HG02759 (cell line): ENCODE measurements at regions not wholly inside any gene's neighbourhood (a gene's known extent, or its start where the extent isn't known, plus 50 kb on each side); places are given as distances from the start of the nearest gene placed in this dataset.

Experiments used
- ATAC-seq: cut with Tn5 transposase; IDR thresholded peaks from one replicate; pipeline ENCODE4 v1.9.1; 2021; ENCODE audit warnings: mild to moderate bottlenecking, moderate library complexity; ENCODE audit not compliant: unreplicated experiment

DNA sequence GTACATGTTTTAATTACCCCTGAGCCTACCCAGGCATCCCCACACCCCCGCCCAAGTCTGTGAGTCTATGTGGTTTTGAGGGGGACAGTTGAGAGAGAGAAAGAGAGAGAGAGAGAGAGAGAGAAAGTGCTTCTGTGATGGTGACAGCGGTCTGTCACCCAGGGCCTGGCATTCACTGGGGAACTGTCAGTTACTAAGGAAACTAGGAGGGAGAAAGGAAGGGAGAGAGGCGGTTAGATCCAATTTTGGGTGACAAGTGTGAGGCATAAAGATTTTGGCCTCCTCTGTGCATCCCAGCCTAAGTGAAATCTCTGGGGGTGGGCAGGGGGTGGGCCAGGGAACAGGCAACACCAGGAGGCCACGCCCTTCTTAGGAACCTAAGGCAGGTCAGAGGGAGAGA, 498.3 kb downstream of the BUD13 start:
- no peak for ATAC-seq

DNA sequence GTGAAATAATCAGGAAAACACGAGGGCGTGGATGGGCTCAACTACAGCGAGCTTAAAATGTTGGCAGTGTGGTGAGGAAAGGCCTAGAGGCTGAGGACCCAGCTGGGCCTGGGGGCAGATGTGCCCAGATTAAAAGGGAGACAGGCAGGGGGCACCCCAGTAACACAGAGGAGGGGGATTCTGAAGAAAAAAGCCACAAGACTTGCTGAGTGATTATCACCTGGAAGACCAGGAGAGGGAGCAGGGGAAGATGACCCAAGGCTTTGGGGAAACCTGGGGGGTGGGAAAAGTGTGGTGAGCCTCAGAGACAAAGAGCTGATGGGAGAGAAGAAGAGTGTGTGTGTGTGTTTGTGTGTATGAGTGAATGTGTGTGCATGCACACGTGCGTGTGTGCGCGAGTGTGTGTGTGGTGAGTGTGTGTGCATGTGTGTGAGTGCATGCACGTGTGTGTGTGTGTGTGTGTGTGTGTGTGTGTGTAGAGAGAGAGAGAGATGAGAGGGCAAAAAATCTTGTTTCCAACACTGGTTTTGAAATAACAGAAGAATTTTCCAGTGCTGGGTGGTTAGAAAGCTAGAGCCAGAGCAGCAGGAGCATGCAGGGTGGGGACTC, 500.5 kb downstream of the BUD13 start:
- ATAC-seq = no peak

DNA sequence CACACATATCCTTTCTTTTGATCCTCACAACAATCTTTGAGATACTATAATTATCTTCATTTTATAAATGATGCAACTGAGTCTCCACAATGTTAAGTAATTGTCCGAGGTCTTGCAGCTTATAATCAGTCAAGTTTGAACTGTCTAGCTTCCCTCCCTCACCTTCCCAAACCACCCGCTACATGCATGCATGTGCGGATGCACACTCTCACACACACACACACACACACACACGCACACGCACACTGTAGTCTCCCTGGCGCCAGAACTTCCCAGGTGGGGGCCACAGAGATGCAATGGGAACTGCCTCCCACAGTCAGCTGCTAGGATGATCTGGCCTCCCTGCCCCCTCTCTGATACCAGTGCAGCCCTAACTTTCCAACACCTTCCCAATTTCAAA, 501.3 kb downstream of the BUD13 start:
- no peak for ATAC-seq

DNA sequence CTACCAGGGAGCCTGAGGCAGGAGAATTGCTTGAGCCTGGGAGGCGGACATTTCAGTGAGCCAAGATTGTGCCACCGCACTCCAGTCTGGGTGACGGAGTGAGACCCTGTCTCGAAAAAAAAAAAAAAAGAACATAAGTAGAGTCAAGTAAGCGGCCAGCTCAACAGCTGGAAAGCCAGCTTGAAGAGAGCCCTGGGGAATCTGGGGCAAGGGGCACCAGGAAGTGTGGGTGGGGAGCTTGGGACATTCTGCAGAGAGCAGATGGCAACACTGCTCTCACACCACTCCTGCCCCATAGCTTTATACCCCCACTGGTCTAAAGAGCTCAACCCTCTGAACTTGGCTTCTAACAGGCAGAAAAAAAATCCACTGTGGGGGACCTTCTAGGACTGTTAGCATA, 505.6 kb downstream of the BUD13 start:
- ATAC-seq = no peak

DNA sequence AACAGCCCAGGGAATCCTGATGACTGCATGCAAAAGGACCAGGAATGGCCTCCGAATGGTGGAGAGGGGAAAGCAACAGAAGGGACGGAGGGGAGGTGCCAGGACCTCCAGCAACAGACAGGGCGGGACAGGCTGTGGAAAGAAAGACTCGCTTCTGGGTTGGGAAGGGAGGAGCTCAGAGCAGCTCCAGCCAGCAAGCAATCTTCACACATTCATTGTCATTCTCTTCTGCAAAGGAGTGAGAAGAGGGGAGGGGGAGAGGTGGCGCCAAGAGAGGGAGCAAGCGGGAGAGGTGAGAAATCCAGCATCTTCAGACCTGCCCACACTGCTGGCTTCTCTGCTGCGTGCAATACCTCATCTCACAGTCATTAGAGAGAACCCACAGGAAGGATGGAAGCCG, 509.0 kb downstream of the BUD13 start:
- no peak for ATAC-seq

DNA sequence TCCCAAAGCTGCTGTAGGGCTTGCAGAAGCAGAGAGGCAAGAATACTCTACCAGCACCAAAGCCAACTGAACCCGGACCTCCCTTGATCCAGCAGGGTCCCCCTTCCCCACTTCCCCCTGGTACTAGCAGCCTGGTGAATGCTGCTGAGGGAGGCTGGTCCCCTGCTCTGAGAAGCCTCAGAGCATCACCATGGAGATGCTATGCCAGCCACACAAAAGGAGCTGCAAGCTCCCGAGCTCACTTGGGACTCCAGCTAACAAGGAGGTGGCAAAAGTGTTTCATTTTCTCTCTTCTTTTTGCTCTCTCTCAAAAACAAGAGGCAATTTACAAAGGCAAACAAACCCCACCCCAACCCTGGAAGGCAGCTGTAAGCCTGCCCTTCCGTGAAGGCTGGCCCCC, 509.8 kb downstream of the BUD13 start:
- no peak for ATAC-seq

DNA sequence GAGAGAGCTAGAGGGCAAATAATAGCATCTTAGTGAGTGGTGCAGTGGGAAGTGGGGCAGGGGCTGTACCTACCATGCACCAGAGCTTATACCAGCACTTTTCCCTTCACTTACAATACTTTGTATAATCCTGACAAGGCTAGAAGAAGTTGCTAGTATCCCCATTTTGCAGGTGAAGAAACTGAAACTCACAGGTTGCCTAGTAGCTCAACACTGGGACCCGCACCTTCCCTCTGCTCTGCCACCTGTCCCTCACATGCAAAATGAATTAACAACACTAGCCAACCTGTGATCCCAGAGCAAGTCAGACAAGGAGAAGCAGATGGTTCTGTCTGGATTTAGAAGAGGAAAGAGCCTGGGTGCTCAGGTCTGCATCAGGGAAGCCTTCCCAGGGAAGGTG, 510.4 kb downstream of the BUD13 start:
- ATAC-seq = no peak

DNA sequence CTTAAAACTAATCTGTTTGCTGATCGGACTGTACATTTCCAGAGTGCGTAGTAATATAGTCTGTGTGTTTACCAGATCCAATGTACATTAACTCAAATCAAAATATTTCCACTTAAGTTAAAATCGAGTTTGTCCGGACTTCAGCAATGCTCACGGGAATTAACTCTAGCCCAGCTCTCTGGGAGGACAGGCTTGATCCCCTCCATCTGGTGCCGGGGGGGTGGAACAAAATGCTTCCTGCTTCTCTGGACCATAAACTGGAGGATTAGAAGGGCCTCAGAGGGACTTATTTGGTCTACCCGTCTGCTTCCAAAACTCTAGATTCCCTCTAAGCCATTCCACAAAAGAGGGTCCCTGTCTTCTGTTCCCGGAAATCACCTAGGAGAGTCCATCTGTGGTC, 511.2 kb downstream of the BUD13 start:
- ATAC-seq = no peak

DNA sequence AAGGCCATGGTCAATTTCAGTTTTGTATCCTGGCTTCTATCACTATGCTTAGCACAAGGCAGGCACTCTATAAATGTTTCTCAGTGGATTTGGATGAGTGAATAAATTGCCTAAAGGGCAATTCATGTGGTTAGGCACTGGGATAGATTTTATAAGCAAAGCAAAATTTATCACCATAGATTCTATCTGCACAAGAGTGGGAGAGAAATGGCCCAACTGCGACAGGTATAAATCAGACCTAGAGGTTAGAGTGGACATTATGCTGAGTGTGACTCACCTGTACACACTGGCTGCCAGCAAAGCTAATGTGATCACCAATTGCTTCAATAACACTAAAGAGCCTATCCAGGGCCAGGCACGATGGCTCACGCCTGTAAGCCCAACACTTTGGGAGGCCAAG, 514.0 kb downstream of the BUD13 start:
- no peak for ATAC-seq

DNA sequence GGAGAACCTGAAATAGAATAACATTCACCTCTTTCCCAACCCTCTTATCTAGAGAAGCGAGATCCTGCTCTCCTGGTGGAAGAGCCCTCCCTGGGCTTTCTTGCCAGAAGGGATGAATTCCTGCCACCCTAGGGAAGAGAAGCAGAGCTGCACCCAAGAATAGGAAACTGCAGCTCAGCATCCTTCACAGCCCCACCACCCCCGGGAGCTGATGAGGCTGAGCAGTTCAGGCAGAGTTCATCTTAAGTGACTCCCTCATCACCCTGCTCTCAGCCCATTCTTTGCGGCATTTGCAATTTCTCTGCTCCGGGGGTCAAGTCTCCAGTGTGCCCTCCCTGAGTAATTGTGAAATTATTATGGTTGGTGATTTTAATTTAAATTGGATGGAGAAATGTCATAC, 514.9 kb downstream of the BUD13 start:
- ATAC-seq = no peak

DNA sequence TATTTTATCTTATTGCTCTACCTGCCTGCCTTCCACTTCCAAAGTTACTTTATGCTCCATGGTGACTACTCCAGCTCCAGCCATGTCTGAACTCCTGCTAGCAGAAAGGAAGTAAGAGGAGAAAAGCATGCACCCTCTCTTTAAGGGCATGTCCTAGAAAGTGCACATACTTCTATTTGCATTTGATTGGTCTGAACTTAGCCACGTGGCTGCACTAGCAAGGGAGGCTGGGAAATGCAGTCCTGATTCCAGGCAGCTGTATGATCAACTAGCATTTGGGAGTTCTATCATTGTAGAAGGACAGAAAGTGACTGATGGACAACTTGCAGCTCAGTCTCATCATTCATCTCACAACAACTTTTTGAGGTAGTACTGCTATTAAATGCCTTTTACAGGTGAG, 515.7 kb downstream of the BUD13 start:
- ATAC-seq = no peak

DNA sequence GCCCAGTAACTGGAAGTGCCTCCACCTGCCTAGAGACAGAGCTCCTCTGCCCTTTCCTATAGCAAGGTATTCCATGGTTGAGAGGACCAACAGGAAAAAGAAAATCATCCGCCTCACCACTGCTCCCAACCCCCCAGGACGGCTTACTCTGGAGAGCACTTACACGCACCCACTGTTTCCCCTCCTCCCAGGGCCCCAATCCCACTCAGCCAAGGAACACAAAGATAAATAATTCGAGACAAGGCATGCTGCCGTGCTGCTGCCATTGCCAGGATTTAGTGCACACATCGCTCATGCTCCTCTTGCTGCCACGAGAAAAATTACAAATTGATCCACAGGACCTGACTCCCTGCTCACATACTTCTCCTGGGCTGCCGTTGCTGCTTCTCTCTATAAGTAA, 516.6 kb downstream of the BUD13 start:
- ATAC-seq = no peak

DNA sequence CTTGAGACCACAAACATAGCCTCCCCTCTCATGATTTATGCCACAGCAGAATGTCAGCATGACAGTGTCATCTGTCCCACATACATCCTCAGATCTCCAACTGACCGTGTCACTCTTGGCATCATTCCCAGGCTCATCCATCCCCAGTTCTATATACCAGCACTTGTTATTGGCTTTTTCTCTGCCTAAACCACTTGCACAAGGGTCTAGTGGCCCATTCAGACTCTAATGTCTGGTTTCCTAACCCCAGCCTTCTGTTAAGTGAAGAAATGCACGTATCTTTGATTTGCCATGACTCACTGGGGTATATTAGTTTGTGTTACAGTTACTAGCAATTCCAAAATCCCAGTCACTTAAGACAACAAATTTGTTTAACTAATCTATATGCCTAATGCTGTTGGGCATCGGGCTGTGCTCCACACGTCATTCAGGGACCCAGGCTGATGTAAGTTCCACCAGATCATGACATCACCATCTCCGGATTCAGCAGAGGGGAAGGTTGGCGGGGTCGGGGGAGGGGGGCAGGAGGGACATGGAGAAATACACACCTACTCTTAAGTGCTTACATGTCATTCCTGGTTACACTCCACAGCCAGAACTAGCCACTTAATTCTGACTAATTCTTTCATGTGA, 517.4 kb downstream of the BUD13 start:
- no peak for ATAC-seq

DNA sequence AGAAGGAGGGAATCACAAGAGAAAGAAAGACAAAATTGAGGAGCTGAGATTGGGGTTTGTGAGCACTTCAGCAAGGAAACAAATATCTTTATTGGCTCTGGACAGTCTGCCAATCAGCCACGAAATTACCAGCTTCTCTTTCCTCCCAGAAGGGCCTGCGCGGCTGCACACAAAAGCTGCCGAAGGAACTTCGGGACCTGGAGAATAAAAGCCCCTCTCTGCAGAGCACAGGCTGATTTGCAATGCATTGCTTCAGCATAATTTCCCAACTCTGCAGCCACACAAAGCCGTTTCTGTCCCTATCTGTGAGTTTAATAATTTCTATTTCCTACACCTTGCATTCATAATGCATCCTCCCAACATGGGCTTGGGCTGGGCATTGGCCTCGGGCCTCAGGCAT, 522.6 kb downstream of the BUD13 start:
- no peak for ATAC-seq

DNA sequence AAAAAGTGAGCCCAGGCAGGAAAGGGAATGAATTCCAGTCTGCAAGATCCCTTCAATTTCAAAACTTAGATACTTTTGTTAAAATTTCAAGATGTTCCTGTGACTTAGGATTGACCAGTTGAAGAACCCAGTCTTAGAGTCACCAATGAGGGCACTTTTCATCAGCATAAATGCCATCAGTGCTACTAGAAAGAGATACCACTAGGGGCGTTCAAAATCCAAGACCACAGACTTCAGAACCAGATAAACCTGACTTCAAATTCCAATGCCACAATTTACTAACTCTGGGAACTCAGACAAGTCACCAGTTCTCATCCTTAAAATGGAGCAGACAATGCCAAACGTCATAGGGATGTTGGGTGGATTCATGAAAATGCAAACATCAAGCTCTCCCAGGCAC, 523.2 kb downstream of the BUD13 start:
- ATAC-seq = no peak

DNA sequence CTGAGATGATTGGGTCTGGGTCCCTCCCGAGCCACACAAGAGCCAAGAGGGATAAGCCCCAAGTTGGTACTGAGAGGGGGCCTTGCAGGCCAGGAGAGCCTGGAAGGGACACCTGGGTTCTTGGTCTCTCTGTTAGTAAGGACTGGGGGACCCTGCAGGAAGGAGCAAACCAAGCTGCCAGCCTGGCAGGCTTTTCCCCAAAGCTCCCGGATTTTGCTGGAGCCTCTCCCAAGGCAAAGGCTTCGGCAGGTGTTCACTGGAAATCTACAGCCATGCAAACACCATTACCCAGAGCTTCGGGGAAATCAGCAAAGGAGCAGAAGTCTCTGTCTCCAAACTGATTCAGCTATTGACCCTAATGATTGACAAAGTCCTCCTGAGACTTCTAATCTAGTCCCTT, 527.9 kb downstream of the BUD13 start:
- ATAC-seq = no peak

DNA sequence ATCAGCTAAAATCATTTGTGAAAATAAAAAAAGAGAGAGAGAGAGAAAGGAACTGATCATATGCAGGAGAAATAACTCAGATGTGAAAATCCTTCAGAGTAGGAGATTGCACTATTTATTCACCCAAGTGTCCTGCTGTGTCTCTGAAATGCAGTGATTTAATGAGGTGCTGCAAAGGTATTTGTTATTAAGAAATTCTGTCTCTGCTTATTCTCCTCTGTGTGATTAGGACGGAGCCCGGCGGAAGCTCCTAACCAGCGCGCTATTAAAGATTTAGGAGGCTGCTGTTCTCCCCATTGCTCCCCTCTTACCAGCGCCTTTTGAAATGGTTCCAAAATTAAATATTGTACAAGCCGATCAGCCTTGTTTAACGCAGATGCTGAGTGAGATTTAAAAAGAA, 528.3 kb downstream of the BUD13 start:
- no peak for ATAC-seq

DNA sequence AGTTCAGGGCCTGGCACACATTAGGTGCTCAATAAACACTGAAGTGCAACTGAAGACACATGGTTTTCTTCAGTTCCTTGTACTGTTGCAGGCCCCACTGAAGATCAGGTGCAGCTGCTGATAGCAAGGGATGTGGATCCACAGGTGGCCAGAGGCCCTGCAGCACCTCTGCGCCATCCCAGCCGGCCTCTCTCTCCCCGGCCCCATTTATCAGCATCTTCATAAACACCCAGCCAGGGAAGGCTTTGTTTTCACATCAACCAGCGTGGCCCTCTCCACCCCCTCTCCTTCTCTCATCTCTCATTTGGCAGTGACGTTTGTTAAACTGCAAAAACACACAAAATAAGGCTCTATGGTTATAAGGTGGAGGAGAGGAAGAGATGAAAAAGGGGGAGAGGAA, 528.8 kb downstream of the BUD13 start:
- no peak for ATAC-seq

DNA sequence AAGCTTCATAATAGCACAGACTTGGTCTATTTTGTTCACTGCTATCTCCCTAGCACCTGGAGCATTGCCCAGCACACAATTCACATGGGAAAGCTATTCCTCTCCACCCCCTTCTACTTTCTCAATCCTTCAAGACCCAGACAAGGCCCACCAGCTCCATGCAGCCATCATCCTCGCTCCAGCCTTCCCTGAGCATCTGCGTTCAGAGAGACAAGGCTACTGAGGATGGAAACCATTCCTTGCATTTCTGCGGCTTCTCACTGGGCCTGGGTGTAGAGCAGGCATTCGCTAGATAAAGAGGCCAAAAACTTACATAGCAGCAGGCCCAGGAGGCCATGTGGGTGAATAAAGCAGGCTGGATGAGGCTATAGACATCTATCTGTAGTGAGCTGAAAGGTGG, 530.8 kb downstream of the BUD13 start:
- no peak for ATAC-seq

DNA sequence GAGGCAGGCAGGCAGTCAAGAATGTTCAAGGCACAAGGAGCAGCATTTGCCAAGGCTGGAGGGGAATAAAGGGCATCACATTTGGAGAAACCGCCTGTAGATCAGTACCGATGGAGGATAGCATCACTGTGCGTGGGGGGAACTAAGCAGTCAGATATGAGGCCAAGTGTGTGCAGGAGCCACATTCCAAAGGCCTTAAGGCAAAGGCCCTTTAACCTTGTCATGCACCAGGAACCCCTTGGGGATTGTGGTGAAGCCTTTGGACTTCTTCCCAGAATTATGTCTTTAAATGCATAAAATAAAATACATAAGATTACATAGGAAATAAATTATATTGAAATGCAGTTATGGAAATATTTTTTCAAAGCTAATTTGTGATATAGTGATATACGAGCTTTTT, 532.1 kb downstream of the BUD13 start:
- ATAC-seq = no peak

DNA sequence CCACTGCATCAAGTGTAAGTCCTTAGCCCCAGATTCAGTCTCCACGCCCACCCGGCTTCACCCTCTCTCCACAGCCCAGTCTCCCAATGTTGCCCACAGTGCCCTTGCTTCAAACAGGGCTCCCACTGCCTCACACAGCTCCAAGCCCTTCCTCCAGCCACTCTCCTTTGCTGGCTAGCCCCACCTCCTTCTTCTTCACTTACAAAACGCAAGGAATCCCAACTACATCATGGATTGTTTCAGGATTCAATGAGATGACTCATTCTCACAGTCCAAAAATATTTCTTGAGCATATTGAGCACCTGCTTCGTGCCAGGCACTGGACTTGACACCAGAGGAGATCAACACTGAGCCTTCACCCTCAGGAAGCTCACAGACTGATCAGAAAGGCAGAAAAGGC, 533.5 kb downstream of the BUD13 start:
- ATAC-seq = no peak

DNA sequence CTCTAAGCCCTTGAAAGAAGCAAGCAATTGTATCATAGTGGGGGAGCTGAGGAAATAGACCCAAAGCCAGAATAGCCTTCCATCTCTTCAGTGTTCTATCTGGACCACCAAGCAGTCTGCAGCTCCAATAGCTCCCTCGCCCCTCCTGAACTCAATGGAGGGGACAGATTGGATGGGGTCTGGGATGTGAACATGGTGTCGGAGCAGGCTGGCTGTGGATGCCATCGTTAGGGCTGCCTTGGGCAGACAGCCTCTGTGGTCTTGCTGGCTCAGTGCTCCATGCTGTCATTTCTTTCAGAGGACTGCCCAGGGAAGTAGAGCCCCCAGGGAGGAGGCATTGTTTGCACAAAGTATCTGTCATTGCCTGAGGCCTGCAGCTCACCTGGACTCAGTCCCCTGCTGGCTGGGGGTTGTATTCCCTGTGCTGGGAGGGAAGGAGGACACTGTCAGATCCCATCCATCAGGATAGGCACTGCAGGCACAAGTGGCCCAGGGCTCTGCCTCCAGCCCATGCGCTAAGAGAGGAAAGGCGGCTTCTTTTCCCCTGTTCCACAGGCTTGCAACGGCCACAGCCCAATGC, 537.7 kb downstream of the BUD13 start:
- no peak for ATAC-seq

DNA sequence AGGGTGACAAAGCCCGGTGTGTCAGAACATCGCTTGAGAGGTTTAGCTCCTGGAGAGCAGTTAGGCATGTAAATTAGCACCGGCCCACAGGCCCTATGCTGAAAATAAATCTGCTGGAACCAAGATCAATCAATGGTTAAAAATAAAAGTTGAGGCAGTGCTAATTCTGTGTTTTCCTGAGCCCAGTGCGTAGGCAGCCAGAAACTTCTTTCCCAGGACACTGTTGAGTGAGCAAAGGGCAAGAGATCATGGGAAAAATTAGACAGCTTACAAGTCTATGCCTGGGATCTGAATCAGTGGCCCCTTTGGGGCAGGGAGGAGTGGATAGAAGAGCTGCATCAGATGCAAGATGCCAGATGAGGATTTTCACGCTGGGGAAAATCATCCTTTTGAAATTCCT, 539.2 kb downstream of the BUD13 start:
- ATAC-seq = no peak
